SK-N-SH (cell line): ENCODE measurements at regions not wholly inside any gene's neighbourhood (a gene's known extent, or its start where the extent isn't known, plus 50 kb on each side); places are given as distances from the start of the nearest gene placed in this dataset.

Source experiments
- ELF1 ChIP-seq: IDR thresholded peaks from 2 replicates; pipeline ENCODE4 v1.4.0; 2012
- EZH2phosphoT487 ChIP-seq: fragments of 200-600 bp; sonication (generic); IDR thresholded peaks from 2 replicates; pipeline ENCODE4 v1.6.1; 2017; ENCODE audit warnings: low read depth, mixed run types, mild to moderate bottlenecking, antibody characterized with exemption, moderate library complexity, borderline replicate concordance
- PBX3 ChIP-seq: IDR thresholded peaks from 2 replicates; pipeline ENCODE4; 2012
- POLR2AphosphoS5 ChIP-seq: IDR thresholded peaks from 2 replicates; pipeline ENCODE4 v1.6.1; 2012; ENCODE audit warnings: low read depth, low read length
- RFX5 ChIP-seq: IDR thresholded peaks from 2 replicates; pipeline ENCODE4 v1.6.1; 2012; ENCODE audit warnings: mild to moderate bottlenecking, improper control_type of control experiment, low read length
- SIN3A ChIP-seq: IDR thresholded peaks from 2 replicates; pipeline ENCODE4 v1.6.1; 2012; ENCODE audit warnings: low read depth, mild to moderate bottlenecking, low read length, moderate library complexity, borderline replicate concordance
- TEAD4 ChIP-seq: IDR thresholded peaks from 2 replicates; pipeline ENCODE4 v1.4.0; 2012; ENCODE audit warnings: mild to moderate bottlenecking, borderline replicate concordance; ENCODE audit not compliant: insufficient read depth
- TF ChIP-seq, protein P1 (sequence below): fragments of 200-600 bp; sonication (generic); IDR thresholded peaks from 2 replicates; pipeline ENCODE4 v1.6.1; 2017; ENCODE audit warnings: antibody characterized with exemption, mild to moderate bottlenecking, moderate library complexity

- TF ChIP-seq, protein P1, sequence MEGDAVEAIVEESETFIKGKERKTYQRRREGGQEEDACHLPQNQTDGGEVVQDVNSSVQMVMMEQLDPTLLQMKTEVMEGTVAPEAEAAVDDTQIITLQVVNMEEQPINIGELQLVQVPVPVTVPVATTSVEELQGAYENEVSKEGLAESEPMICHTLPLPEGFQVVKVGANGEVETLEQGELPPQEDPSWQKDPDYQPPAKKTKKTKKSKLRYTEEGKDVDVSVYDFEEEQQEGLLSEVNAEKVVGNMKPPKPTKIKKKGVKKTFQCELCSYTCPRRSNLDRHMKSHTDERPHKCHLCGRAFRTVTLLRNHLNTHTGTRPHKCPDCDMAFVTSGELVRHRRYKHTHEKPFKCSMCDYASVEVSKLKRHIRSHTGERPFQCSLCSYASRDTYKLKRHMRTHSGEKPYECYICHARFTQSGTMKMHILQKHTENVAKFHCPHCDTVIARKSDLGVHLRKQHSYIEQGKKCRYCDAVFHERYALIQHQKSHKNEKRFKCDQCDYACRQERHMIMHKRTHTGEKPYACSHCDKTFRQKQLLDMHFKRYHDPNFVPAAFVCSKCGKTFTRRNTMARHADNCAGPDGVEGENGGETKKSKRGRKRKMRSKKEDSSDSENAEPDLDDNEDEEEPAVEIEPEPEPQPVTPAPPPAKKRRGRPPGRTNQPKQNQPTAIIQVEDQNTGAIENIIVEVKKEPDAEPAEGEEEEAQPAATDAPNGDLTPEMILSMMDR: no peak
- TF ChIP-seq SIN3A: no peak
- no peak for TF ChIP-seq RFX5
- no peak for TF ChIP-seq ELF1
- TF ChIP-seq TEAD4: no peak
- TF ChIP-seq POLR2AphosphoS5: no peak
- TF ChIP-seq EZH2phosphoT487: no peak
- no peak for TF ChIP-seq PBX3
These were observed 73.4 kb upstream of the MELK start for GRCh38 chr9:36499174-36499890.
